Fibroblast of mammary gland (primary cell): ENCODE measurements at regions not wholly inside any gene's neighbourhood (a gene's known extent, or its start where the extent isn't known, plus 50 kb on each side); places are given as distances from the start of the nearest gene placed in this dataset.

Experiments used
- DNase-seq: peaks from one replicate; pipeline ENCODE4 v3.0.0-alpha.2; 2010; ENCODE audit warnings: low read depth
- H3K4me3 ChIP-seq: 2 replicates; pipeline ENCODE4 v1.5.1; 2011; ENCODE audit warnings: low read depth, mild to moderate bottlenecking, low read length, moderate library complexity; ENCODE audit not compliant: control insufficient read depth
- TF ChIP-seq, protein P1 (sequence below): conservative IDR thresholded peaks from 2 replicates; pipeline ENCODE4 v1.5.1; 2011; ENCODE audit warnings: low read depth, low read length, inconsistent platforms; ENCODE audit not compliant: control insufficient read depth, insufficient read depth

DNA sequence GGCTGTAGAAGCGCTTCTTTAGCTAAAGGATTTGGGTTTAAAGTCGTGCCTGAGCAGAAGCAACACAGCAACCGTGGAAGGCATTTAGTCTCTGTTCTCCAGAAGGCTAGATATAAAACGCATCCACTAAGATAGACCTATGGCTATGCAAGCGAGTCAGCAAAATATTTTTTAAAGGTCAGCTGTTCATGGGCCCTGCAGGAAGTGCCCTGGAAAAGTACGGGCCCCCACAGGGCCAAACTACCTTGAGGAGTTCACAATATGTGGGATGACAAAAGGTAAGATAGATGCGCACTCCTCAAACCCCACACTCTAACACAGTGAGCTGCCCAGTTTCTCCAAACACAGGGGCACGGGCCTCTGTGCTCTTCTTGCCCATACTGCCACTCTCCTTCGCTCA, 261.6 kb downstream of the VPS13C start:
- TF ChIP-seq, protein P1, sequence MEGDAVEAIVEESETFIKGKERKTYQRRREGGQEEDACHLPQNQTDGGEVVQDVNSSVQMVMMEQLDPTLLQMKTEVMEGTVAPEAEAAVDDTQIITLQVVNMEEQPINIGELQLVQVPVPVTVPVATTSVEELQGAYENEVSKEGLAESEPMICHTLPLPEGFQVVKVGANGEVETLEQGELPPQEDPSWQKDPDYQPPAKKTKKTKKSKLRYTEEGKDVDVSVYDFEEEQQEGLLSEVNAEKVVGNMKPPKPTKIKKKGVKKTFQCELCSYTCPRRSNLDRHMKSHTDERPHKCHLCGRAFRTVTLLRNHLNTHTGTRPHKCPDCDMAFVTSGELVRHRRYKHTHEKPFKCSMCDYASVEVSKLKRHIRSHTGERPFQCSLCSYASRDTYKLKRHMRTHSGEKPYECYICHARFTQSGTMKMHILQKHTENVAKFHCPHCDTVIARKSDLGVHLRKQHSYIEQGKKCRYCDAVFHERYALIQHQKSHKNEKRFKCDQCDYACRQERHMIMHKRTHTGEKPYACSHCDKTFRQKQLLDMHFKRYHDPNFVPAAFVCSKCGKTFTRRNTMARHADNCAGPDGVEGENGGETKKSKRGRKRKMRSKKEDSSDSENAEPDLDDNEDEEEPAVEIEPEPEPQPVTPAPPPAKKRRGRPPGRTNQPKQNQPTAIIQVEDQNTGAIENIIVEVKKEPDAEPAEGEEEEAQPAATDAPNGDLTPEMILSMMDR = no peak
- H3K4me3 ChIP-seq = no peak overlapping the region
- DNase-seq = no peak

DNA sequence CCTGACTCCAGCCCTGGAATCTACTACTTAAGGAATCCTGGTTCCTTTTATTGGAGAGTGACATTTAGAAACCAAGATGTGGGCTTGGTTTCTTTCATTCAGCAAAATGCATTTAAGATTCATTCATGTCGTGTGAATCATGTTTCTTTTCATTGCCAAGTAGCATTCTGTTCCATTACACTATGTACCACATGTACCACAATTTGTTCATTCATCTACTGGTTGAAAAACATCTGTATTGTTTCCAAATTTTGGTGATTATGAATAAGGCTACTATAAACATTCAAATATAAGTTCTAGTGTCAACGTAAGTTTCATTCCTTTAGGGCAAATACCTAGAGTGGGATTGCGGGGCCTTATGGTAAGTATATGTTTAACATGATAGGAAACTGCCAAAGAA, 264.2 kb downstream of the VPS13C start:
- DNase-seq = peak; percentile 97
- H3K4me3 ChIP-seq = no peak overlapping the region
- TF ChIP-seq, protein P1 = no peak

DNA sequence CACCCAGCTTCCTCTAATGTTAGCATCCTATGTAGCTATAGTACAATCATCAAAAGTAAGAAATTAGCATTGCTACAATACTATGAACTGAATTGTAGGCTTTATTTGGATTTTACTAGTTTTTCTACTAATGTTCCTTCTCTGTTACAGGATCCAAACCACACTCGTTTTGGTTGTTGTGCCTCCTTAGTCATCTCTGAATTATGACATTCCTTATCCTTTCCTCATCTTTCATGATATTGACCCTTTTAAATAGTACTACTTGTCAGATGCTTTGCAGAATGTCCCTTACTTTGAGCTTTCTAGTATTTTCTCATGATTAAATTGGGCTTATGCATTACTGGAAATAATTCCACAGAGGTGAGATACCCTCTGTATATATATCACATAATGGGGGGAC, 265.4 kb downstream of the VPS13C start:
- TF ChIP-seq, protein P1 = no peak
- DNase-seq = peak; percentile 90
- H3K4me3 ChIP-seq = no peak overlapping the region

DNA sequence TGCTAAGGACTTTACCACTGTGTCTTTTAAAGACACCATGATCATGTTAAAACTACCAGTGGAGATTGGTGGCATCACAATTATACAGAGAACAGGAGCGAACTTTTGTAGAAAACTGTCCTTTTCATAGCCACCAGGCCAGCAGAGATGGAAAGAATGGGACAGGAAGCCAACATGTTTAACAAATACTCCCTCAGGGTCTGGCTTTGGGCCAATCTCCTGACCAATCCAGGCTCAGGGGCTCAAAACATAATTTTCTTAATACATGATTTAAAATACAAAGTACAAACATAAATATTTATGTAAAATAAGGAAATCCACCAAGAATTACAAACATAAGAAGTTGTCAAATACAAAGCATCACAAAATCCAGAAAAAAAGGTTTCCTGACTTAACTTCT, 266.0 kb downstream of the VPS13C start:
- DNase-seq = peak; percentile 67
- TF ChIP-seq, protein P1 = no peak
- H3K4me3 ChIP-seq = no peak overlapping the region

DNA sequence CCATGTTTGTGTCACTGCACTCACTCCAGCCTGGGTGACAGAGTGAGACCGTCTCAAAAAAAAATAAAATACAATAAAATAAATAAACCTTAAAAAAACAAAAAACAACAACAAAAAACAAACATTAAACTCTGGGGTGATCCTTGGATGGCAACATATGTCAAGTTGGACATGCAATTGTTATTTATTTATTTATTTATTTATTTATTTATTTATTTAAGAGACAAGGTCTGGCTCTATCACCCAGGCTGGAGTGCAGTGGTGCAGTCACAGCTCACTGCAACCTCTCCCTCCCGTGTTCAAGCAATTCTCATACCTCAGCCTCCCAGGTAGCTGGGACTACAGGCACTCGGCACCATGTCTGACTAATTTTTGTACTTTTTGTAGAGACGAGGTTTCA, 275.5 kb downstream of the VPS13C start:
- no peak for DNase-seq
- H3K4me3 ChIP-seq = no peak overlapping the region
- TF ChIP-seq, protein P1 = no peak

DNA sequence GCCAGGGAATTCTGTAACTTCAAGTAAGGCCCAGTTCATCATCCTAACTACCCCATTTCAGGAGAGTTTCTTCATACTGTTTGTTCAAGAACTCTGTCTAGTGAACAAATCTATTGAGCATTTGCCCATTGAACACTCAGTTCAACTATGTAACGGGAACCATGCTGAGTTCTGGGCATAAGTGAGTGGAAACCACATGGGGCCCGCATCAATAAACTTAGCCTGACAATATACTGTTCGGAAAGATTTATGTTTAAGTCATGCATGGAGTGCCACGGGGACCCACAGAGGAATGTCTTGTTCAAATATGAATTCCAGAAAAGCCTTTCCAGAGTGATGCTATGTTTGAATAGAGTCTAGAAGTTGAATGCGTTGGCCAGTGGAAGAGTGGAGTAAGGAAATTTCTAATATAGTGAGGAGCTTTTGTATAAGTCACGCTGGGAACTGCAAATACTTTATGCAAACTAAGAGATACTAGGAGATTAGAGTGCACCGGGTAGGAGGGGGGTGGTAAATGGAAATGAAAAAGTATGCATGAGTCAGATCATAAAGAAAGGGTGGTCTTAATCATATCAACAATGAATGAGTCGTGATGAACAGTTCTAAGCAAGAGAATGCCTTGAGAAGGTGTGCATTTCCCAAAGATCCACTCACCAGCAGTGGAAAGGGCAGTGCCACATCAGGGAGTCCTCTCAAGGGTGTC, 279.8 kb downstream of the VPS13C start:
- DNase-seq = peak; percentile 30
- TF ChIP-seq, protein P1 = no peak
- no peak overlapping the region for H3K4me3 ChIP-seq

DNA sequence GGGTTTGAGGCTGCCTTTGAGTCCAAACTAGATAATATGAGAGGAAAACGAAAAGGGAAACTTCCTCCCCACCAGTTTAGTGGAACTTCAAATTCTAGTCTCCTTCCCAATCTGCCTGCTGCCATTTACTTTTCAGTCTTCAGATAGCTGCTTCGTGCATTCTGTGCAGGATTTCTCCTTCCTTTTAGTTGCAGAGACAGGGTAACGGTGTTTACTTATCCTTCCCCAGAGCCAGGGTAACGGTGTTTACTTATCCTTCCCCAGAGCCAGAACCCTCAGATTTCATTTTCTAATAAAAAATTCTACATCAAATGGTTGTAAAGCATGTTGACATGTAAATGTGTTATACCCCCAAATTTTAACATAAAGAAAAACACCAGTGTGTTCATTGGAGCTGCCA, 282.6 kb downstream of the VPS13C start:
- no peak overlapping the region for H3K4me3 ChIP-seq
- TF ChIP-seq, protein P1 = no peak
- no peak for DNase-seq
